ENCODE measurements at regions not wholly inside any gene's neighbourhood (a gene's known extent, or its start where the extent isn't known, plus 50 kb on each side); places are given as distances from the start of the nearest gene placed in this dataset.

DNA sequence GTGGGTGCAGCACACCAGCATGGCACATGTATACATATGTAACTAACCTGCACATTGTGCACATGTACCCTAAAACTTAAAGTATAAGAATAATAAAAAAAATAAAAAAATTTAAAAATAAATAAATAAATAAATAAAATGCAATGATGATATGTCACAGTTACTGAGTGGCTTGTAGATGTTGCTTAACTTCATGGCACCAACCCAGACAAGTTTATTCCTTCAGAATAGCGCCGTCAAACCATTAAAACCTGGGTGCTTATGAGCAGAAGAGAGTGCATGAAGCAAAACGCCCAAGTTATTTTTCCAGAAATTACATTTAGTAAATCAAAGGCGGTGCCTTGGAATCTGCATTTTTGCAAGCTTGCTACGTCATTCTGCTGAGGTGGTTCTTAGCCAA, 417.9 kb downstream of the AEBP2 start:
- no TSS peak for BruUV-seq (replicated peaks)
- Histone ChIP-seq H3K27ac (ENCODE audit: low read depth, low read length) (no peak overlapping the region), H3K4me1 (ENCODE audit: control insufficient read depth in 1 of 2, insufficient read depth in 2 of 2, low read length in 2 of 2) (no peaks in the 10 kb centered on the region), H2AFZ (ENCODE audit: low read depth, low read length, poor library complexity, severe bottlenecking) (no peak overlapping the region), H3K27me3 (ENCODE audit: insufficient read depth, low read length) (no peaks in the 10 kb centered on the region; the same call in 1 of the 2 replicates), H3K9me3 (ENCODE audit: control insufficient read depth in 1 of 2, insufficient read depth in 1 of 2, low read depth in 1 of 2, low read length in 2 of 2) (no peaks in the 10 kb centered on the region), H3K4me2 (ENCODE audit: low read length) (no peak overlapping the region), H3K79me2 (ENCODE audit: insufficient read depth, low read length) (no peaks in the 10 kb centered on the region), H3K9ac (ENCODE audit: low read length) (no peak overlapping the region), H3K4me3 (replicated peaks in 1 of 2; ENCODE audit: low read depth in 1 of 2, low read length in 2 of 2) (no peak overlapping the region), H3K9me2 (ENCODE audit: insufficient read depth) (no peaks in the 10 kb centered on the region), H3K36me3 (ENCODE audit: control insufficient read depth in 1 of 2, insufficient read depth in 2 of 2, low read length in 2 of 2) (no peaks in the 10 kb centered on the region), H4K20me1 (ENCODE audit: insufficient read depth) (no peaks in the 10 kb centered on the region)
- no peak for ATAC-seq
- TF ChIP-seq, protein P1, sequence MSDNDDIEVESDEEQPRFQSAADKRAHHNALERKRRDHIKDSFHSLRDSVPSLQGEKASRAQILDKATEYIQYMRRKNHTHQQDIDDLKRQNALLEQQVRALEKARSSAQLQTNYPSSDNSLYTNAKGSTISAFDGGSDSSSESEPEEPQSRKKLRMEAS (IDR thresholded peaks at IDR 0.05) = no peak
- TF ChIP-seq ZFX (IDR thresholded peaks at IDR 0.05) = no peak
- TF ChIP-seq, protein P2, sequence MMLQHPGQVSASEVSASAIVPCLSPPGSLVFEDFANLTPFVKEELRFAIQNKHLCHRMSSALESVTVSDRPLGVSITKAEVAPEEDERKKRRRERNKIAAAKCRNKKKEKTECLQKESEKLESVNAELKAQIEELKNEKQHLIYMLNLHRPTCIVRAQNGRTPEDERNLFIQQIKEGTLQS (IDR thresholded peaks at IDR 0.05) = no peak
- TF ChIP-seq POLR2AphosphoS5 (IDR thresholded peaks at IDR 0.05; ENCODE audit: low read depth, low read length) = no peak
- TF ChIP-seq JUND (IDR thresholded peaks at IDR 0.05) = no peak
- no peak for TF ChIP-seq TCF7L2 (IDR thresholded peaks at IDR 0.05; ENCODE audit: borderline replicate concordance, extremely low read depth, insufficient read depth, insufficient read length)
- TF ChIP-seq ELF1 (IDR thresholded peaks at IDR 0.05; ENCODE audit: borderline replicate concordance, low read depth) = no peak
- TF ChIP-seq POLR2A (IDR thresholded peaks at IDR 0.05; ENCODE audit: borderline replicate concordance, extremely low read depth, insufficient read depth, insufficient read length) = no peak
- no peak for TF ChIP-seq EZH2phosphoT487 (IDR thresholded peaks at IDR 0.05; ENCODE audit: borderline replicate concordance)
- TF ChIP-seq, protein P3, sequence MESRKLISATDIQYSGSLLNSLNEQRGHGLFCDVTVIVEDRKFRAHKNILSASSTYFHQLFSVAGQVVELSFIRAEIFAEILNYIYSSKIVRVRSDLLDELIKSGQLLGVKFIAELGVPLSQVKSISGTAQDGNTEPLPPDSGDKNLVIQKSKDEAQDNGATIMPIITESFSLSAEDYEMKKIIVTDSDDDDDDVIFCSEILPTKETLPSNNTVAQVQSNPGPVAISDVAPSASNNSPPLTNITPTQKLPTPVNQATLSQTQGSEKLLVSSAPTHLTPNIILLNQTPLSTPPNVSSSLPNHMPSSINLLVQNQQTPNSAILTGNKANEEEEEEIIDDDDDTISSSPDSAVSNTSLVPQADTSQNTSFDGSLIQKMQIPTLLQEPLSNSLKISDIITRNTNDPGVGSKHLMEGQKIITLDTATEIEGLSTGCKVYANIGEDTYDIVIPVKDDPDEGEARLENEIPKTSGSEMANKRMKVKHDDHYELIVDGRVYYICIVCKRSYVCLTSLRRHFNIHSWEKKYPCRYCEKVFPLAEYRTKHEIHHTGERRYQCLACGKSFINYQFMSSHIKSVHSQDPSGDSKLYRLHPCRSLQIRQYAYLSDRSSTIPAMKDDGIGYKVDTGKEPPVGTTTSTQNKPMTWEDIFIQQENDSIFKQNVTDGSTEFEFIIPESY (IDR thresholded peaks at IDR 0.05; ENCODE audit: extremely low read depth, insufficient replicate concordance, low read length) = no peak
- no peak for TF ChIP-seq EZH2 (IDR thresholded peaks at IDR 0.05)
- TF ChIP-seq SRF (IDR thresholded peaks at IDR 0.05; ENCODE audit: low read depth) = no peak
- TF ChIP-seq EGR1 (IDR thresholded peaks at IDR 0.05; ENCODE audit: low read depth) = no peak
- no peak for TF ChIP-seq ZNF274 (IDR thresholded peaks at IDR 0.05; ENCODE audit: low read depth, low read length)
- TF ChIP-seq, protein P4, sequence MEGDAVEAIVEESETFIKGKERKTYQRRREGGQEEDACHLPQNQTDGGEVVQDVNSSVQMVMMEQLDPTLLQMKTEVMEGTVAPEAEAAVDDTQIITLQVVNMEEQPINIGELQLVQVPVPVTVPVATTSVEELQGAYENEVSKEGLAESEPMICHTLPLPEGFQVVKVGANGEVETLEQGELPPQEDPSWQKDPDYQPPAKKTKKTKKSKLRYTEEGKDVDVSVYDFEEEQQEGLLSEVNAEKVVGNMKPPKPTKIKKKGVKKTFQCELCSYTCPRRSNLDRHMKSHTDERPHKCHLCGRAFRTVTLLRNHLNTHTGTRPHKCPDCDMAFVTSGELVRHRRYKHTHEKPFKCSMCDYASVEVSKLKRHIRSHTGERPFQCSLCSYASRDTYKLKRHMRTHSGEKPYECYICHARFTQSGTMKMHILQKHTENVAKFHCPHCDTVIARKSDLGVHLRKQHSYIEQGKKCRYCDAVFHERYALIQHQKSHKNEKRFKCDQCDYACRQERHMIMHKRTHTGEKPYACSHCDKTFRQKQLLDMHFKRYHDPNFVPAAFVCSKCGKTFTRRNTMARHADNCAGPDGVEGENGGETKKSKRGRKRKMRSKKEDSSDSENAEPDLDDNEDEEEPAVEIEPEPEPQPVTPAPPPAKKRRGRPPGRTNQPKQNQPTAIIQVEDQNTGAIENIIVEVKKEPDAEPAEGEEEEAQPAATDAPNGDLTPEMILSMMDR (IDR thresholded peaks at IDR 0.05 in 2 of 3, conservative IDR thresholded peaks at IDR 0.05 in 1 of 3; ENCODE audit: borderline replicate concordance in 1 of 3, insufficient read depth in 1 of 3, low read depth in 2 of 3, low read length in 2 of 3) = no peak
- TF ChIP-seq CBX3 (IDR thresholded peaks at IDR 0.05; ENCODE audit: low read depth) = no peak
- TF ChIP-seq SIN3A (IDR thresholded peaks at IDR 0.05; ENCODE audit: low read depth) = no peak
- no peak for TF ChIP-seq SP1 (IDR thresholded peaks at IDR 0.05; ENCODE audit: low read depth)
- no peak for TF ChIP-seq RAD21 (IDR thresholded peaks at IDR 0.05; ENCODE audit: low read depth)
- TF ChIP-seq CEBPB (IDR thresholded peaks at IDR 0.05; ENCODE audit: low read depth) = no peak
- intact Hi-C loops (cut with micrococcal nuclease) = no loop called here
- DNase-seq (ENCODE audit: low read depth, low spot score) = no peak
- POLR2A ChIA-PET = no interaction called here
- RAD21 ChIA-PET (ENCODE audit: low non-redundant PET in 1 of 2, low total read pairs in 2 of 2, uncharacterized antibody in 2 of 2, unreplicated experiment in 2 of 2) = interaction anchor here in 1 of 2 experiments (0.6 kb wide), 1 partner anchor 763 kb away, joined by 3 read pairs; no protein-coding TSS in a partner anchor
- CTCF ChIA-PET = no interaction called here
